SK-N-SH treated with all-trans-retinoic acid at 6 μM for 48 hours (cell line): ENCODE measurements at regions not wholly inside any gene's neighbourhood (a gene's known extent, or its start where the extent isn't known, plus 50 kb on each side); places are given as distances from the start of the nearest gene placed in this dataset.
"Not testable (repeated sequence)": the region's sequence is repeated elsewhere in the genome, so short reads cannot be mapped to it uniquely, and the experiment has no call there.

Experiments used
- ATAC-seq: fragments of 200-7000 bp; cut with Tn5 transposase; 3 replicates; pipeline ENCODE4 v1.9.1; 2020; ENCODE audit warnings: mild to moderate bottlenecking, moderate library complexity
- ARNTL ChIP-seq: fragments of 450-650 bp; formaldehyde crosslinking; IDR thresholded peaks from 2 replicates; pipeline ENCODE4 v1.5.0; 2020; ENCODE audit warnings: low read depth, mild to moderate bottlenecking, moderate library complexity, borderline replicate concordance
- BACH2 ChIP-seq: fragments of 250-450 bp; sonication (Bioruptor Pico); IDR thresholded peaks from 2 replicates; pipeline ENCODE4 v1.9.0; 2021; ENCODE audit warnings: mild to moderate bottlenecking, borderline replicate concordance
- CSDC2 ChIP-seq: fragments of 250-450 bp; sonication (Bioruptor Pico); IDR thresholded peaks from 2 replicates; pipeline ENCODE4 v1.5.0; 2020; ENCODE audit warnings: mild to moderate bottlenecking, moderate library complexity
- GLIS3 ChIP-seq: fragments of 250-450 bp; sonication (Bioruptor Pico); IDR thresholded peaks from 2 replicates; pipeline ENCODE4 v1.5.0; 2020; ENCODE audit warnings: mild to moderate bottlenecking, moderate library complexity
- ISL1 ChIP-seq: fragments of 250-450 bp; sonication (Bioruptor Pico); IDR thresholded peaks from 2 replicates; pipeline ENCODE4 v2.1.2; 2022; ENCODE audit warnings: mild to moderate bottlenecking, moderate library complexity
- PATZ1 ChIP-seq: fragments of 250-450 bp; sonication (Bioruptor Pico); IDR thresholded peaks from 2 replicates; pipeline ENCODE4 v1.8.0; 2020; ENCODE audit warnings: mild to moderate bottlenecking, moderate library complexity, borderline replicate concordance
- PPARA ChIP-seq: fragments of 250-450 bp; sonication (Bioruptor Pico); IDR thresholded peaks from 2 replicates; pipeline ENCODE4 v1.5.0; 2020; ENCODE audit warnings: mild to moderate bottlenecking, borderline replicate concordance
- RARB ChIP-seq: fragments of 250-450 bp; sonication (Bioruptor Pico); IDR thresholded peaks from 2 replicates; pipeline ENCODE4 v1.8.0; 2021; ENCODE audit warnings: mild to moderate bottlenecking, moderate library complexity
- TOX ChIP-seq: fragments of 250-450 bp; sonication (Bioruptor Pico); IDR thresholded peaks from 2 replicates; pipeline ENCODE4 v1.8.0; 2021; ENCODE audit warnings: mild to moderate bottlenecking, moderate library complexity, borderline replicate concordance
- ZFP3 ChIP-seq: fragments of 250-450 bp; sonication (Bioruptor Pico); IDR thresholded peaks from 2 replicates; pipeline ENCODE4 v1.5.0; 2020; ENCODE audit warnings: mild to moderate bottlenecking, moderate library complexity
- ZFP30 ChIP-seq: fragments of 450-650 bp; formaldehyde crosslinking; IDR thresholded peaks from 2 replicates; pipeline ENCODE4 v1.5.0; 2022; ENCODE audit warnings: mild to moderate bottlenecking, moderate library complexity
- ZNF565 ChIP-seq: fragments of 450-650 bp; formaldehyde crosslinking; conservative IDR thresholded peaks from 2 replicates; pipeline ENCODE4 v1.5.0; 2020; ENCODE audit warnings: low read depth, mild to moderate bottlenecking, moderate library complexity
- ZNF70 ChIP-seq: fragments of 450-650 bp; formaldehyde crosslinking; IDR thresholded peaks from 2 replicates; pipeline ENCODE4 v1.5.0; 2020; ENCODE audit warnings: mild to moderate bottlenecking, moderate library complexity
- ZNF8 ChIP-seq: fragments of 450-650 bp; formaldehyde crosslinking; IDR thresholded peaks from 2 replicates; pipeline ENCODE4 v1.5.0; 2020; ENCODE audit warnings: mild to moderate bottlenecking, moderate library complexity
- TF ChIP-seq, protein P1 (sequence below): fragments of 250-450 bp; sonication (Bioruptor Pico); IDR thresholded peaks from 2 replicates; pipeline ENCODE4 v1.5.1; 2020; ENCODE audit warnings: low read depth, mild to moderate bottlenecking, moderate library complexity
- TF ChIP-seq, protein P2 (sequence below): fragments of 250-450 bp; sonication (Bioruptor Pico); IDR thresholded peaks from 2 replicates; pipeline ENCODE4 v1.5.1; 2021; ENCODE audit warnings: mild to moderate bottlenecking, moderate library complexity
- TF ChIP-seq, protein P3 (sequence below): fragments of 250-450 bp; sonication (Bioruptor Pico); IDR thresholded peaks from 2 replicates; pipeline ENCODE4 v1.5.0; 2020; ENCODE audit warnings: mild to moderate bottlenecking, moderate library complexity

DNA sequence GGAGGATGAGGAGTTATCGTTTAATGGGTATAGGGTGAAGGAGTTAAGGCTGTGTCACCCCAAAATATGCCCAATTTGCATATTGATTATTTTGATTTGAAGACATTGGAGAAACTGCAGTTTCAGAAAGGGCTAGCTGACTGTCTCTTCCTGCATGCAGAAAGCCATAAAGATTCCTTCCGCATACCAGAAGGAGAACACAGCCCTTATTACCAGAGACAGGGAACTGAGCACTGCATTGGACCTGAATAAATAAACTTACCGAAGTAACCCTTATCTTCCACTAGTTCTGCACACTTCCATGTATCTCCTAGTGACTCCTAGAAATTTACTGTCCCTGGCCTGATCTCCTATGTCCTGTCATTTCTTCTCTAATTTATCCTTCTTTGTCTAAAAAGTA is 821.9 kb upstream of the AUTS2 start (continued):
- no peak for TF ChIP-seq ZFP30

DNA sequence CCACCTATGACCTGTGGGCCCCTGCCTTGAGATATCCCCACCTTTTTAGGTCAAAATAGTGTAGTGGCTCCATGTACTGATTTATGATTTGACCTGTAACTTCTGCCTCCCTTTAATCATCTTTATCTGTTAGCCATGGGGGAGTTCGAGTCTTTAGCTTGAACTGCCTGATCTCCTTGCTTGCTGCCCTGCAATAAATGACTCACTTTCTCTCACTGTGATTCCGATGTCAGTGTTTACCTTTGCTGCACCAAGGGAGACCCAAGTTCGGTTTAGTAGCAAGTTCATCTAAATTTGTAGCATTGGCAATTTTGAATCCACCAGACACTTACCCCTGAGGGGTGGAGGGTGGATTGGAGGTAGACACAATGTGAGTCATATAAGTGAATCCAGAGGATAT is 814.6 kb upstream of the AUTS2 start:
- TF ChIP-seq, protein P1, sequence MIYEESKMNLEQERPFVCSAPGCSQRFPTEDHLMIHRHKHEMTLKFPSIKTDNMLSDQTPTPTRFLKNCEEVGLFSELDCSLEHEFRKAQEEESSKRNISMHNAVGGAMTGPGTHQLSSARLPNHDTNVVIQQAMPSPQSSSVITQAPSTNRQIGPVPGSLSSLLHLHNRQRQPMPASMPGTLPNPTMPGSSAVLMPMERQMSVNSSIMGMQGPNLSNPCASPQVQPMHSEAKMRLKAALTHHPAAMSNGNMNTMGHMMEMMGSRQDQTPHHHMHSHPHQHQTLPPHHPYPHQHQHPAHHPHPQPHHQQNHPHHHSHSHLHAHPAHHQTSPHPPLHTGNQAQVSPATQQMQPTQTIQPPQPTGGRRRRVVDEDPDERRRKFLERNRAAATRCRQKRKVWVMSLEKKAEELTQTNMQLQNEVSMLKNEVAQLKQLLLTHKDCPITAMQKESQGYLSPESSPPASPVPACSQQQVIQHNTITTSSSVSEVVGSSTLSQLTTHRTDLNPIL, result no peak
- TF ChIP-seq ZFP3 (CRISPR knock-in tag) (no peak), ISL1 (CRISPR knock-in tag) (no peak), ZNF8 (no peak), RARB (CRISPR knock-in tag) (no peak), CSDC2 (CRISPR knock-in tag) (no peak), PATZ1 (CRISPR knock-in tag) (no peak), TOX (CRISPR knock-in tag) (no peak), ZNF565 (CRISPR knock-in tag) (no peak), ARNTL (CRISPR knock-in tag) (no peak)
- TF ChIP-seq, protein P2, sequence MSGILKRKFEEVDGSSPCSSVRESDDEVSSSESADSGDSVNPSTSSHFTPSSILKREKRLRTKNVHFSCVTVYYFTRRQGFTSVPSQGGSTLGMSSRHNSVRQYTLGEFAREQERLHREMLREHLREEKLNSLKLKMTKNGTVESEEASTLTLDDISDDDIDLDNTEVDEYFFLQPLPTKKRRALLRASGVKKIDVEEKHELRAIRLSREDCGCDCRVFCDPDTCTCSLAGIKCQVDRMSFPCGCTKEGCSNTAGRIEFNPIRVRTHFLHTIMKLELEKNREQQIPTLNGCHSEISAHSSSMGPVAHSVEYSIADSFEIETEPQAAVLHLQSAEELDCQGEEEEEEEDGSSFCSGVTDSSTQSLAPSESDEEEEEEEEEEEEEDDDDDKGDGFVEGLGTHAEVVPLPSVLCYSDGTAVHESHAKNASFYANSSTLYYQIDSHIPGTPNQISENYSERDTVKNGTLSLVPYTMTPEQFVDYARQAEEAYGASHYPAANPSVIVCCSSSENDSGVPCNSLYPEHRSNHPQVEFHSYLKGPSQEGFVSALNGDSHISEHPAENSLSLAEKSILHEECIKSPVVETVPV (CRISPR knock-in tag), result no peak
- ATAC-seq, result no peak

DNA sequence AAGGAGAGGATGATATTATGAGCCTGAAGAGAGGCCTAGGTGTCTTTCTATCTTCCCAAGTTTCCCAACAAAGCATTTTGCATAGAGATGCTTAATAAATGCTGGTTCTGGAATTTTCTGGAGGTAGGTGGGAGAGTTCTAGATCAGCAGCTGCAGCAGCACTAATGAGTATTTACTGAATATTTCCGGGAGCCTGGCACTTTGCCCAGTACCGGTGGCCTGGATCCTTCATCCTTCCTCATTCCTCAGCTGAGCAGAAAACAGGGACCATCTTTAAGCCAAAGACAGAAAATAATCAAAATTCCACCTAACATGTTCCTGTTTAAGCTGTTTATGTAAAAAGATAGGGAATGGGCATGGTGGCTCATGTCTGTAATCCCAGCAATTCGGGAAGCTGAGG is 813.2 kb upstream of the AUTS2 start:
- TF ChIP-seq ISL1 (CRISPR knock-in tag), result no peak
- no peak for TF ChIP-seq BACH2
- TF ChIP-seq, protein P1, result no peak
- TF ChIP-seq ARNTL (CRISPR knock-in tag), result no peak
- no peak for TF ChIP-seq ZNF70 (CRISPR knock-in tag)
- TF ChIP-seq GLIS3 (CRISPR knock-in tag), result no peak
- no peak for TF ChIP-seq PATZ1 (CRISPR knock-in tag)
- no peak for TF ChIP-seq ZNF8
- TF ChIP-seq ZFP30, result no peak
- ATAC-seq, result no peak

DNA sequence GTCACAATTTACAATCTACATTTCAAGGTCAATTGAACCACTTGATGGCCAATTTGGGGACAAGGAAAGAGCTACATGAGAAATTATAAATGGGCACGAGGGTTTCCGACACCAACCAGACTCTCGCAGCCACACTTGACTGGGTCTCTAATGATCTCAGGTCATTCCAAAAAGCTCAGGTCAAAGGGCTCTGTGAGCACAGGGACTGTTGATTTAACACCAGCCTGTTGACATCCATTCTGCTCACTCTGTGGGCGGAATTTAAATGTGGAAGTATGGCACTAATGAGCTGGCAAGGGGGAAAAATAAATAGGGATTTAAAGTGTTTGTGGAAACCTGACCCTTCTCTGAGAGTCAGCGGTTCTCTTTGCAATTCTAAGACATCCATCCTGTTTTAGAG is 810.7 kb upstream of the AUTS2 start:
- no peak for ATAC-seq
- TF ChIP-seq ZFP3 (CRISPR knock-in tag) (no peak), BACH2 (no peak), ZNF565 (CRISPR knock-in tag) (no peak), ZNF70 (CRISPR knock-in tag) (no peak), PPARA (CRISPR knock-in tag) (no peak)
- TF ChIP-seq, protein P3, sequence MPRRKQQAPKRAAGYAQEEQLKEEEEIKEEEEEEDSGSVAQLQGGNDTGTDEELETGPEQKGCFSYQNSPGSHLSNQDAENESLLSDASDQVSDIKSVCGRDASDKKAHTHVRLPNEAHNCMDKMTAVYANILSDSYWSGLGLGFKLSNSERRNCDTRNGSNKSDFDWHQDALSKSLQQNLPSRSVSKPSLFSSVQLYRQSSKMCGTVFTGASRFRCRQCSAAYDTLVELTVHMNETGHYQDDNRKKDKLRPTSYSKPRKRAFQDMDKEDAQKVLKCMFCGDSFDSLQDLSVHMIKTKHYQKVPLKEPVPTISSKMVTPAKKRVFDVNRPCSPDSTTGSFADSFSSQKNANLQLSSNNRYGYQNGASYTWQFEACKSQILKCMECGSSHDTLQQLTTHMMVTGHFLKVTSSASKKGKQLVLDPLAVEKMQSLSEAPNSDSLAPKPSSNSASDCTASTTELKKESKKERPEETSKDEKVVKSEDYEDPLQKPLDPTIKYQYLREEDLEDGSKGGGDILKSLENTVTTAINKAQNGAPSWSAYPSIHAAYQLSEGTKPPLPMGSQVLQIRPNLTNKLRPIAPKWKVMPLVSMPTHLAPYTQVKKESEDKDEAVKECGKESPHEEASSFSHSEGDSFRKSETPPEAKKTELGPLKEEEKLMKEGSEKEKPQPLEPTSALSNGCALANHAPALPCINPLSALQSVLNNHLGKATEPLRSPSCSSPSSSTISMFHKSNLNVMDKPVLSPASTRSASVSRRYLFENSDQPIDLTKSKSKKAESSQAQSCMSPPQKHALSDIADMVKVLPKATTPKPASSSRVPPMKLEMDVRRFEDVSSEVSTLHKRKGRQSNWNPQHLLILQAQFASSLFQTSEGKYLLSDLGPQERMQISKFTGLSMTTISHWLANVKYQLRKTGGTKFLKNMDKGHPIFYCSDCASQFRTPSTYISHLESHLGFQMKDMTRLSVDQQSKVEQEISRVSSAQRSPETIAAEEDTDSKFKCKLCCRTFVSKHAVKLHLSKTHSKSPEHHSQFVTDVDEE (CRISPR knock-in tag), result no peak
- TF ChIP-seq, protein P1, result no peak

DNA sequence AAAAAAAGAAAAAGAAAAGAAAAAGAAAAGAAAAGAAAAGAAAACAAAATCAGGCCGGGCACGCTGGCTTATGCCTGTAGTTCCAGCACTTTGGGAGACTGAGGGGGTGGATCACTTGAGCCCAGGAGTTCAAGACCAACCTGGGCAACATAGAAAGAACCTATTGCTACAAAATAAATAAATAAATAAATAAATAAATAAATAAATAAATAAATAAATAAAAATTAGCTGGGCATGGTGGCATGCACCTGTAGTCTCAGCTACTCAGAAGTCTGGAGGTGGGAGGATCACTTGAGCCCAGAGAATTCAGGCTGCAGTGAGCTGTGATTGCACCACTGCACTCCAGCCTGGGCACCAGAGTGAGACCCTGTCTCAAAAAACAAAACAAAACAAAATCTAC is 809.7 kb upstream of the AUTS2 start:
- ATAC-seq, result not testable (repeated sequence)
